GM23338 (cell line): ENCODE measurements at regions not wholly inside any gene's neighbourhood (a gene's known extent, or its start where the extent isn't known, plus 50 kb on each side); places are given as distances from the start of the nearest gene placed in this dataset.

Source experiments
- ATAC-seq: fragments of 200-7000 bp; cut with Tn5 transposase; 3 replicates; pipeline ENCODE4 v1.9.1; 2020
- DNase-seq: peaks from one replicate; pipeline ENCODE4 v3.0.0-alpha.2; 2015; ENCODE audit warnings: low spot score
- H2AFZ ChIP-seq: fragments of 200-600 bp; sonication (generic); 2 replicates; pipeline ENCODE4 v1.8.0; 2016; ENCODE audit warnings: antibody characterized with exemption, mild to moderate bottlenecking, moderate library complexity
- H3F3A ChIP-seq: fragments of 200-600 bp; sonication (generic); replicated peaks from 2 replicates; pipeline ENCODE4 v1.8.0; 2017; ENCODE audit warnings: antibody characterized with exemption, mixed run types, low read depth
- H3K27ac ChIP-seq: fragments of 200-600 bp; sonication (generic); 2 replicates; pipeline ENCODE4 v1.6.1; 2016; ENCODE audit warnings: low read depth
- H3K27me3 ChIP-seq: fragments of 200-600 bp; sonication (generic); 2 replicates; pipeline ENCODE4 v1.8.0; 2016; ENCODE audit warnings: mild to moderate bottlenecking, mixed run types, moderate library complexity; ENCODE audit not compliant: insufficient read depth
- H3K36me3 ChIP-seq: fragments of 200-600 bp; sonication (generic); 2 replicates; pipeline ENCODE4 v1.8.0; 2016; ENCODE audit warnings: mild to moderate bottlenecking; ENCODE audit not compliant: insufficient read depth
- H3K4me1 ChIP-seq: fragments of 200-600 bp; sonication (generic); 2 replicates; pipeline ENCODE4 v1.8.0; 2016; ENCODE audit warnings: mild to moderate bottlenecking, moderate library complexity; ENCODE audit not compliant: insufficient read depth
- H3K4me2 ChIP-seq: fragments of 200-600 bp; sonication (generic); 2 replicates; pipeline ENCODE4 v1.7.1; 2017; ENCODE audit warnings: mixed run types
- H3K4me3 ChIP-seq: fragments of 200-600 bp; sonication (generic); 2 replicates; pipeline ENCODE4 v1.6.1; 2016; ENCODE audit warnings: mixed run types
- H3K79me2 ChIP-seq: fragments of 200-600 bp; sonication (generic); replicated peaks from 2 replicates; pipeline ENCODE4 v1.8.0; 2017; ENCODE audit warnings: mild to moderate bottlenecking; ENCODE audit not compliant: insufficient read depth
- H3K9me2 ChIP-seq: fragments of 200-600 bp; sonication (generic); 2 replicates; pipeline ENCODE4 v1.8.0; 2017; ENCODE audit not compliant: insufficient read depth
- H4K20me1 ChIP-seq: fragments of 200-600 bp; sonication (generic); replicated peaks from 2 replicates; pipeline ENCODE4 v1.8.0; 2017; ENCODE audit warnings: mild to moderate bottlenecking; ENCODE audit not compliant: insufficient read depth
- H3K27ac Mint-ChIP-seq: 2 replicates; pipeline ENCODE4 v1.8.0; 2020; ENCODE audit warnings: inconsistent platforms, mild to moderate bottlenecking, moderate library complexity, mixed read lengths
- H3K27me3 Mint-ChIP-seq: 3 replicates; pipeline ENCODE4 v1.8.0; 2022; ENCODE audit warnings: low read depth, mild to moderate bottlenecking, moderate library complexity, mixed read lengths, inconsistent platforms; ENCODE audit not compliant: insufficient read depth, poor library complexity
- H3K36me3 Mint-ChIP-seq: 3 replicates; pipeline ENCODE4 v1.8.0; 2021; ENCODE audit warnings: low read depth, mild to moderate bottlenecking, inconsistent platforms, moderate library complexity, mixed read lengths
- H3K4me1 Mint-ChIP-seq: 3 replicates; pipeline ENCODE4 v1.8.0; 2020; ENCODE audit warnings: mild to moderate bottlenecking, inconsistent platforms, mixed read lengths
- H3K4me3 Mint-ChIP-seq: 3 replicates; pipeline ENCODE4 v1.8.0; 2021; ENCODE audit warnings: moderate library complexity, mild to moderate bottlenecking, inconsistent platforms, mixed read lengths
- H3K9me3 Mint-ChIP-seq: 3 replicates; pipeline ENCODE4 v1.8.0; 2020; ENCODE audit warnings: moderate library complexity, mild to moderate bottlenecking, inconsistent platforms, mixed read lengths
- CREB1 ChIP-seq: fragments of 250-450 bp; sonication (Bioruptor Pico); IDR thresholded peaks from 2 replicates; pipeline ENCODE4 v1.5.0; 2020; ENCODE audit warnings: low read depth, mild to moderate bottlenecking, moderate library complexity
- CTCF ChIP-seq, 2 experiments: fragments of 200-600 bp in 1 of 2; sonication (generic) in 1 of 2; conservative IDR thresholded peaks; 2 replicates each; pipeline versions ENCODE4 v1.5.1 to v1.6.1; 2016 to 2017; ENCODE audit warnings: antibody characterized with exemption in 2 of 2, low read depth in 2 of 2, mild to moderate bottlenecking in 2 of 2, moderate library complexity in 1 of 2
- ETS1 ChIP-seq: IDR thresholded peaks from 2 replicates; pipeline ENCODE4 v1.6.1; 2016; ENCODE audit warnings: antibody characterized with exemption
- EZH2 ChIP-seq: fragments of 200-600 bp; sonication (generic); IDR thresholded peaks from one replicate; pipeline ENCODE4 v1.8.0; 2017; ENCODE audit warnings: antibody characterized with exemption, mild to moderate bottlenecking, low read depth; ENCODE audit not compliant: unreplicated experiment
- EZH2phosphoT487 ChIP-seq: fragments of 200-600 bp; sonication (generic); IDR thresholded peaks from one replicate; pipeline ENCODE4 v1.8.1; 2018; ENCODE audit warnings: antibody characterized with exemption; ENCODE audit not compliant: unreplicated experiment
- JUNB ChIP-seq: IDR thresholded peaks from one replicate; pipeline ENCODE4 v1.6.1; 2016; ENCODE audit warnings: antibody characterized with exemption; ENCODE audit not compliant: unreplicated experiment
- NANOG ChIP-seq: IDR thresholded peaks from 2 replicates; pipeline ENCODE4 v1.6.1; 2016; ENCODE audit warnings: antibody characterized with exemption, borderline replicate concordance
- POLR2AphosphoS5 ChIP-seq: IDR thresholded peaks from 2 replicates; pipeline ENCODE4 v1.6.1; 2016; ENCODE audit warnings: antibody characterized with exemption, low read depth
- REST ChIP-seq: IDR thresholded peaks from one replicate; pipeline ENCODE4 v1.6.1; 2018; ENCODE audit warnings: antibody characterized with exemption; ENCODE audit not compliant: unreplicated experiment
- STAT1 ChIP-seq: IDR thresholded peaks from one replicate; pipeline ENCODE4 v1.6.1; 2016; ENCODE audit warnings: antibody characterized with exemption; ENCODE audit not compliant: unreplicated experiment
- ZNF114 ChIP-seq: fragments of 250-450 bp; sonication (Bioruptor Pico); IDR thresholded peaks from 2 replicates; pipeline ENCODE4 v1.5.0; 2020; ENCODE audit warnings: mild to moderate bottlenecking, moderate library complexity
- ZNF331 ChIP-seq: fragments of 250-450 bp; sonication (Bioruptor Pico); IDR thresholded peaks from 2 replicates; pipeline ENCODE4 v1.5.0; 2020; ENCODE audit warnings: low read depth, mild to moderate bottlenecking, moderate library complexity
- TF ChIP-seq, protein P1 (sequence below): fragments of 250-450 bp; sonication (Bioruptor Pico); IDR thresholded peaks from 2 replicates; pipeline ENCODE4 v1.5.0; 2020; ENCODE audit warnings: mild to moderate bottlenecking, moderate library complexity

DNA sequence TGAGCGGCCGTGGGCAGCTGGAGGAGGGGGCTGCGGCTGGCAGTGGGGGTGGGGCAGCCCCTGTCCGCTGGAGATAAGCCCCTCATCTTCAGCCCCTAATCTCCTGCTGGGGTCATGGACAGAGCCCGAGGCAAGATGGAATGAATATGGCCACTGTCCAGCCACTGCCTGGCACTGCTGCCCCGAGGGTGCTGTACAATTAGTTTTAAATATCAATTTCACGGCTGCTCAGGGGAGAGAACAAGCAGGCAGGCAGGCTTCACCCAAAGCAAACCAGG lies 64.1 kb upstream of the NKX1-1 start:
- Mint-ChIP-seq H3K36me3 (peaks cover 7% of the 10 kb centered on the region; the same call in 2 of the 3 replicates), H3K27ac (no peak overlapping the region), H3K27me3 (peaks cover 16% of the 10 kb centered on the region), H3K4me3 (no peak overlapping the region), H3K9me3 (peaks cover 13% of the 10 kb centered on the region), H3K4me1 (no peaks in the 10 kb centered on the region)
- no peak overlapping the region for H3K4me2 ChIP-seq
- no peaks in the 10 kb centered on the region for H3K36me3 ChIP-seq
- no peaks in the 10 kb centered on the region for H4K20me1 ChIP-seq
- H3K79me2 ChIP-seq: no peaks in the 10 kb centered on the region
- no peak overlapping the region for H2AFZ ChIP-seq
- no peak for DNase-seq
- no peak overlapping the region for H3K27ac ChIP-seq
- H3K4me1 ChIP-seq: no peaks in the 10 kb centered on the region
- H3K4me3 ChIP-seq: no peak overlapping the region
- H3K27me3 ChIP-seq: peaks cover 5% of the 10 kb centered on the region
- ATAC-seq: no peak
- TF ChIP-seq REST: no peak
- no peak for TF ChIP-seq NANOG
- no peak for TF ChIP-seq ZNF331 (CRISPR knock-in tag)
- no peak for TF ChIP-seq CREB1
- no peak for TF ChIP-seq ZNF114 (CRISPR knock-in tag)
- no peak for TF ChIP-seq CTCF (conservative IDR thresholded peaks at IDR 0.05; ENCODE audit: low read depth in 2 of 2)
- TF ChIP-seq EZH2phosphoT487: no peak
- TF ChIP-seq, protein P1, sequence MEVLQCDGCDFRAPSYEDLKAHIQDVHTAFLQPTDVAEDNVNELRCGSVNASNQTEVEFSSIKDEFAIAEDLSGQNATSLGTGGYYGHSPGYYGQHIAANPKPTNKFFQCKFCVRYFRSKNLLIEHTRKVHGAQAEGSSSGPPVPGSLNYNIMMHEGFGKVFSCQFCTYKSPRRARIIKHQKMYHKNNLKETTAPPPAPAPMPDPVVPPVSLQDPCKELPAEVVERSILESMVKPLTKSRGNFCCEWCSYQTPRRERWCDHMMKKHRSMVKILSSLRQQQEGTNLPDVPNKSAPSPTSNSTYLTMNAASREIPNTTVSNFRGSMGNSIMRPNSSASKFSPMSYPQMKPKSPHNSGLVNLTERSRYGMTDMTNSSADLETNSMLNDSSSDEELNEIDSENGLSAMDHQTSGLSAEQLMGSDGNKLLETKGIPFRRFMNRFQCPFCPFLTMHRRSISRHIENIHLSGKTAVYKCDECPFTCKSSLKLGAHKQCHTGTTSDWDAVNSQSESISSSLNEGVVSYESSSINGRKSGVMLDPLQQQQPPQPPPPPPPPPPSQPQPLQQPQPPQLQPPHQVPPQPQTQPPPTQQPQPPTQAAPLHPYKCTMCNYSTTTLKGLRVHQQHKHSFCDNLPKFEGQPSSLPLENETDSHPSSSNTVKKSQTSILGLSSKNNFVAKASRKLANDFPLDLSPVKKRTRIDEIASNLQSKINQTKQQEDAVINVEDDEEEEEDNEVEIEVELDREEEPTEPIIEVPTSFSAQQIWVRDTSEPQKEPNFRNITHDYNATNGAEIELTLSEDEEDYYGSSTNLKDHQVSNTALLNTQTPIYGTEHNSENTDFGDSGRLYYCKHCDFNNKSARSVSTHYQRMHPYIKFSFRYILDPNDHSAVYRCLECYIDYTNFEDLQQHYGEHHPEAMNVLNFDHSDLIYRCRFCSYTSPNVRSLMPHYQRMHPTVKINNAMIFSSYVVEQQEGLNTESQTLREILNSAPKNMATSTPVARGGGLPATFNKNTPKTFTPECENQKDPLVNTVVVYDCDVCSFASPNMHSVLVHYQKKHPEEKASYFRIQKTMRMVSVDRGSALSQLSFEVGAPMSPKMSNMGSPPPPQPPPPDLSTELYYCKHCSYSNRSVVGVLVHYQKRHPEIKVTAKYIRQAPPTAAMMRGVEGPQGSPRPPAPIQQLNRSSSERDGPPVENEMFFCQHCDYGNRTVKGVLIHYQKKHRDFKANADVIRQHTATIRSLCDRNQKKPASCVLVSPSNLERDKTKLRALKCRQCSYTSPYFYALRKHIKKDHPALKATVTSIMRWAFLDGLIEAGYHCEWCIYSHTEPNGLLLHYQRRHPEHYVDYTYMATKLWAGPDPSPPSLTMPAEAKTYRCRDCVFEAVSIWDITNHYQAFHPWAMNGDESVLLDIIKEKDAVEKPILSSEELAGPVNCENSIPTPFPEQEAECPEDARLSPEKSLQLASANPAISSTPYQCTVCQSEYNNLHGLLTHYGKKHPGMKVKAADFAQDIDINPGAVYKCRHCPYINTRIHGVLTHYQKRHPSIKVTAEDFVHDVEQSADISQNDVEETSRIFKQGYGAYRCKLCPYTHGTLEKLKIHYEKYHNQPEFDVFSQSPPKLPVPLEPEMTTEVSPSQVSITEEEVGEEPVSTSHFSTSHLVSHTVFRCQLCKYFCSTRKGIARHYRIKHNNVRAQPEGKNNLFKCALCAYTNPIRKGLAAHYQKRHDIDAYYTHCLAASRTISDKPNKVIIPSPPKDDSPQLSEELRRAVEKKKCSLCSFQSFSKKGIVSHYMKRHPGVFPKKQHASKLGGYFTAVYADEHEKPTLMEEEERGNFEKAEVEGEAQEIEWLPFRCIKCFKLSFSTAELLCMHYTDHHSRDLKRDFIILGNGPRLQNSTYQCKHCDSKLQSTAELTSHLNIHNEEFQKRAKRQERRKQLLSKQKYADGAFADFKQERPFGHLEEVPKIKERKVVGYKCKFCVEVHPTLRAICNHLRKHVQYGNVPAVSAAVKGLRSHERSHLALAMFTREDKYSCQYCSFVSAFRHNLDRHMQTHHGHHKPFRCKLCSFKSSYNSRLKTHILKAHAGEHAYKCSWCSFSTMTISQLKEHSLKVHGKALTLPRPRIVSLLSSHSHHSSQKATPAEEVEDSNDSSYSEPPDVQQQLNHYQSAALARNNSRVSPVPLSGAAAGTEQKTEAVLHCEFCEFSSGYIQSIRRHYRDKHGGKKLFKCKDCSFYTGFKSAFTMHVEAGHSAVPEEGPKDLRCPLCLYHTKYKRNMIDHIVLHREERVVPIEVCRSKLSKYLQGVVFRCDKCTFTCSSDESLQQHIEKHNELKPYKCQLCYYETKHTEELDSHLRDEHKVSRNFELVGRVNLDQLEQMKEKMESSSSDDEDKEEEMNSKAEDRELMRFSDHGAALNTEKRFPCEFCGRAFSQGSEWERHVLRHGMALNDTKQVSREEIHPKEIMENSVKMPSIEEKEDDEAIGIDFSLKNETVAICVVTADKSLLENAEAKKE (CRISPR knock-in tag): no peak
- no peak for TF ChIP-seq EZH2
- TF ChIP-seq ETS1: no peak
- TF ChIP-seq STAT1: no peak
- no peak for TF ChIP-seq POLR2AphosphoS5
- no peak for TF ChIP-seq JUNB
- peaks cover 7% of the 10 kb centered on the region; the same call in 1 of the 2 replicates for H3K9me2 ChIP-seq
- H3F3A ChIP-seq: no peaks in the 10 kb centered on the region
